ENCODE measurements at regions not wholly inside any gene's neighbourhood (a gene's known extent, or its start where the extent isn't known, plus 50 kb on each side); places are given as distances from the start of the nearest gene placed in this dataset.

DNA sequence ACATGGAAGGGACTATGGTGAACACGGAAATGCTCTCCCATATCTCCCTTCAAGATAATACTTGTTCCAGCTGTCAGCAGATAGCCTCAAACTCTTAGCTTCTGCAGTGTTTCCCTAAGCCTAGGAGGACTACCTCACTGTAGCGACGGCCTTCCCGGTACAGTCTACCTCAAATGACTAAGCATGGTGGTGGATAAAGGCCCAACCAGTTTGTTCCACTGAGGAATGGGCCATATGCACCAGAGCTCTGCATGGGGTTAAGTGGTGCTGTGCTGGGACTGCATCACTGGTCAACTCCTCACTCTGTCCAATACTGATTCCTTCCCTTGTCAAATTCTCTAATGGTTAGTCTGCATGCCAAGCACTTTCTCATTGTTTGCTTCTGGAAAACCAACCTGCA lies 119.6 kb upstream of the GNPDA2 start:
- no peak for DNase-seq (ENCODE audit: low read depth)

DNA sequence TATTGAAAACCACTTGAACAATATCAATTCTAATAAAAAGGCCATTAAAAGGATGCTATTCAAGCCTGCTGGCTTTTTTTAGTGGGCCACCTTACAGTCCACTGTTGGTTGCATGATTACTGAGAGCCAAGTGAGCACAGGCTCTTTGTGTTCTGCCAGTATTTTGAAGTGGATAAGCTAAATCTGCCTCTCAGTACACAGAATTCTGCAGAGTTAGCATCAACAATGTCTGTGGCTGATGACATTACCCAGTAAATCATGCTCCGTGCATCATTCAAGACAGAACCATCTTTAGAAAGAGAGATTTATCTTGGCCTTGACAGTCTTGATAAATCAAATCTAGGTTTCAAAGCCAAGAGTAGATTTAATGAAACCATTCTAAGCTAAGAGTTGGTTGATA lies 119.0 kb upstream of the GNPDA2 start:
- no peak for DNase-seq (ENCODE audit: low read depth)

DNA sequence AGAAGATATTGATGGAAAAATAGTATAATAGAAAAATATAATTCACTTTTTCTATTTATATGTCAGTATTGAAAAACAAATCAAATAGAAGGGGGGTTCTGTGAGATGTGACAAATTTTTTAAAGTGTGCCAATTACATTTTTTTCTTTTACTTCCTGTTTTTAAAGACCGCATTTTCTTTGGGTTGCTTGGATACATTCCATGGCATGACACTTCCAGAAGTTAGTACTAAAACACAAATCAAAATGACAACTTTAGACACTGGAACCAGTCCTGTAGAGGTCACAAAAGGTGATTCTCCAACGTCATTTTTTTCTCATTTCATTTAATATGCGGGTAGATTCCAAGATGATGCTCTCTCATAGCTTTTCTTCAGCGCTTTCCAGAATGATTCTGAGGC lies 116.2 kb upstream of the GNPDA2 start:
- no peak for DNase-seq (ENCODE audit: low read depth)

DNA sequence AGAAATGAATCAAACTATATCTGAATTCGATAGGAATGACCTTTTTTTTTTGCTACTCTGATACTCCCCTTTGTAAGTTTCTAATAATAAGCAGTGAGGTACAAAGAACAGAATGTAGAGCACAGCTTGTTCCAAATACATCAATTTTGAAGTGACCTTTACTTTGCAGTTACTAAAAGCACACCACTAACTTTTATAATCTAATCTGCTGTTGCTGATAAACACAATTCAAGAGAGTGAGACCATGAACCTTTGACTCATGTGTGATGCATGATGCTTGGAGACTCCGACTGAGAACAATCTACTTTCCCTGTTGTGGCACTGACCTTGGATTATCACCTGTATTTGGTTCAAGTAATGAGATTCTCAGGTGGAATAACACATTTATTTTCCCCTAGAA lies 91.6 kb upstream of the GNPDA2 start:
- no peak for DNase-seq (ENCODE audit: low read depth)

DNA sequence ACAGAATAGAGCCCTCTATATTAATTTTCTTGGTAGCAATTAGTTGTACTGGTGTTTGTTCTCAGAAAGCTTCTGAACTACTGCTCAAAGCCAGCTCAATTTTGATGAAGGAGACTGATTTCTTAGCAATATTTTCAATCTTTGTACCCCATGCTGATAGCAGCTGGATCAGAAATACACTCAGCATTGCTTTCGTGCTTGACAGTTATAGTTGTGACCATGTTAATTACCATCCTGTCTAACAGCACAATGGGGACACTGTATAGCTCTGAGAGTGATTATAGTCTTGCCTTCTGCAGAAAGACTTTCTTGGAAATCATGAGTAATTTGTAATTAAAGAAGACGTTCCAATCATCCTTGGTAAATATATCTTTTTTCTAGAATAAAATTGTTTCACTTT lies 79.7 kb upstream of the GNPDA2 start:
- DNase-seq (ENCODE audit: low read depth): no peak

DNA sequence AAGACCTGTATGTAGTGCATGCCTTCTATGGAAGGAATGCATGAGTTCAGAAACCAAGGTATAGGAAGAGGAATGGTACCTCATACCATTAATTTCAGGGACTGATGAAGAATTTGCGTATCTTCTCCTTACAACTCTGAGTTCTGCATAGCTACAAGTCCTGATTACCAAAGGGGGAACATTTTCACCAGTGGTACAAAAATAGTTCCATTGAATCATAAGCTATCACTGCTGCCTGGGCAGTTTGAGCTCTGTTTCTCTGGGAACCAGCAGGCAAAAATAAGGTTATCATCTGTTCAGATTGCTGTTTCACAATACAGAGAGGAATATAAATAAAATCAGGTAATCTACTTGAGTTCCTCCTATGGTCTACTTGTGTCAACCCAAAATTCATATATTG lies 77.9 kb upstream of the GNPDA2 start:
- DNase-seq (ENCODE audit: low read depth): no peak

DNA sequence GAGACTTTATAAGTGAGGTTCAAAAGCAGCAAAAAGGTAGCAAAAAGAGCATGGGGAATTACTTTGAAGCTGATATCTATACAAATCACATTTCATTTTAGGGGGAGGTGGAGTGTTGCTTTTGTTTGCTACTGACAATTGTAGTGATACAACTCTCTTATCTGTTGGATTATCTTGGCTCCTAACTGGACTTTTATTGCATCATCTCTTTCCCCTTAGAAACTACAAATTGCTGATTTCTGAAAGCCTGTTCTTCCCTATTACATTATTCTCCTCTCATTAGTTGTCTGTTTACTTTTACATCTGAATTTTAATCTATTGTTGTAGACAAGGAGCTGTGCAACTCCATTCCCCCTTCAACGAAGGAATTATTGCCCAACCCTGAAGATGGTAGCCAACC lies 75.0 kb upstream of the GNPDA2 start:
- DNase-seq (ENCODE audit: low read depth): no peak

DNA sequence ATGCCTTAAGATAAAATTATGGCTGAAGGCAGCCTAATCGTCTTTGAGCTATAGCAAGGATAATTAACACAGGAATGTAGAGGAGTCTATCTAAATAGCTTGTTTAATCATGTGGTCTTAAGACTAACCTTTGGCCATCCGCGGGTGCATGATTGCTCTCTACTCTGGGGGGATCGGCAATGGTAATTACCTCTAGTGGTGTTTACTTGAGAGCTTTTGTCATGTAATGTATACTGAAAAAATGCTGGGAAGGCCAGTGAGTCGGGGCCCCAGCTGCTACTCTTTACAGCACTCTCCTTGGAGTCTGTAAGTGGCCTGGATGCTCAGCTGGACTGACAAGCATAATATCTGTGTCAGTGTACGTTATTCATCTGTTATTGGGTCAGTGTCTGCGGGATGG lies 65.5 kb upstream of the GNPDA2 start:
- no peak for DNase-seq (ENCODE audit: low read depth)

DNA sequence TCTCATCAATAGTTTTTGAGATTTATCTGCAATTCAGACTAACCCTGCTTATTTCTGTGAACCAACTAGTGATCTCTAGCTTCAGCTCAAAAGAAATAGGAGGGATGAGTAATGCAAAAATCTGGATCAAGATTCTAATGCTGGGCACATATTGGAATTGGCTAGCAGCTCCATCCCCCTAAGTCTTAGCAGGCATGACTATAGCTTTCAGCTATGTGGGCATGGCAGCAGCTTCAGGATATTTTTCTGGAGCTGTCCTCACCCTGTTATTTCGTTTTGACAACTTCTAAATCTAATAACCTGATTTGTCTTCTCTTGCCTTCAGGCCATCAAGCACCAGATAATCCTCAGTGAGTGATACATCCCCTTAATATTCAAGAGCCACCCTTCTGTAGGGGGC lies 50.8 kb upstream of the GNPDA2 start:
- DNase-seq (ENCODE audit: low read depth): no peak
